ENCODE measurements at regions not wholly inside any gene's neighbourhood (a gene's known extent, or its start where the extent isn't known, plus 50 kb on each side); places are given as distances from the start of the nearest gene placed in this dataset.
"Not testable (repeated sequence)": the region's sequence is repeated elsewhere in the genome, so short reads cannot be mapped to it uniquely, and the experiment has no call there.

DNA sequence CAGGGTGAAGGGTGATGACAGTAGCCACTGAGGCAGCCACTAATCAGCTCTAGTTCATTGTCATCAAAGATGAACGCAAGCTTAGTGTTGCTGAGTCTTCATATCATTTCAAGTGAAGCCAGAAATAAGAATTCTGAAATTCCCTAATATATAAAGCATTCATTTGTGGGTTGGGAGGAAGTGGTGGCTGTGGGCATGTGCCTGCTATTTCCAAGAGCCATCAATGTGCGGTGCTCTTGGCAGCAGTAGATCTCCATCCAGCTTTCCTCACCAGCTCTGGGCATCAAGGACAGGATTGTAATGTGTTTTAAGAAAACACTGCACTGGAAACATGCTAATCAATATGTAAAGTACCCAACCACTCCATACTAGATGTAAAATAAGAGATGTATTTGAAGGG, 202.5 kb upstream of the AHR start:
- DNase-seq: no peak

DNA sequence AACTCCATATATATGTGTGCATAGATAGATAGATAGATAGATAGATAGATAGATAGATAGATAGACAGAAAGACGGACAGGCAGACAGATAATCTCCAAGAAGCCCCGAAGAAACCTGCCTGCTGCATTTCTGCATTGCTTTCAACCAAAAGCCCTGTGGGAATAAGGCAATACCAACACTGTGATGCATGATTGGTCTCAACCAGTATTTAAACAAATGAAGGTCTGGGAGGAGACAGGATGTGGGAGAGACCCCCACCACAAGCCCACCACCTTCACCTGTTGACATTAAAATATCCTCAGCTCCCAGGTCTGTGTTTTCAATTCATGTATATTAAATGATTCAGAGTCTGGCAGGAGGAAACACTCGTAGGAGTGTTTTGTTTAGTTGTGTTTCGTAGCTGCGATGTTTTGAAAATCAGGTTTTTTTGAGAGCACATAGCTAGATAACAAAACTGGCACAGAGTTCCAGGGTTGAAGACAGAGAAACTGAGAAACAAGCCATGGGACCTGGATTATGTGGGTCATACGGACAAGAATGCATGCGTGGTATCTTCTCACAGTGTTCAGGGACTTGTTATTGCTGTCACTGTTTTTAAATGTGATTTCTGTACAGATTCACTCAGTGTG, 200.7 kb upstream of the AHR start:
- DNase-seq: no peak

DNA sequence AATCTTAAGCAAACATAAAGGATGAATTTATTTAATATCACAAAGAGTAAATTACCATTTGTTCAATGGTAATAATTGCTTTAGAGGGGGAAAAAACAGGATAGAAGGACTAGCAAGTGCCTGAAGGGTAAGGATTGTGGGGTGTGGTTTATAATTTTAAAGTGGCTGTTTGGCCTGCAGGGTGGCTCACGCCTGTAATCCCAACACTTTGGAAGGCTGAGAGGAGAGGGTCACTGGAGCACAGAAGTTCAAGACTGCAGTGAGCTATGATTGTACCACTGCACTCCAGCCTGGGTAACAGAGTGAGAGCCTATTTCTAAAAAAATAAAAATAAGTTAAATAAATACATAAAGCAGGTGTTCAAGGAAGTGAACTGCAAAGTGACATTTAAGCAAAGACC, 199.9 kb upstream of the AHR start:
- no peak for DNase-seq

DNA sequence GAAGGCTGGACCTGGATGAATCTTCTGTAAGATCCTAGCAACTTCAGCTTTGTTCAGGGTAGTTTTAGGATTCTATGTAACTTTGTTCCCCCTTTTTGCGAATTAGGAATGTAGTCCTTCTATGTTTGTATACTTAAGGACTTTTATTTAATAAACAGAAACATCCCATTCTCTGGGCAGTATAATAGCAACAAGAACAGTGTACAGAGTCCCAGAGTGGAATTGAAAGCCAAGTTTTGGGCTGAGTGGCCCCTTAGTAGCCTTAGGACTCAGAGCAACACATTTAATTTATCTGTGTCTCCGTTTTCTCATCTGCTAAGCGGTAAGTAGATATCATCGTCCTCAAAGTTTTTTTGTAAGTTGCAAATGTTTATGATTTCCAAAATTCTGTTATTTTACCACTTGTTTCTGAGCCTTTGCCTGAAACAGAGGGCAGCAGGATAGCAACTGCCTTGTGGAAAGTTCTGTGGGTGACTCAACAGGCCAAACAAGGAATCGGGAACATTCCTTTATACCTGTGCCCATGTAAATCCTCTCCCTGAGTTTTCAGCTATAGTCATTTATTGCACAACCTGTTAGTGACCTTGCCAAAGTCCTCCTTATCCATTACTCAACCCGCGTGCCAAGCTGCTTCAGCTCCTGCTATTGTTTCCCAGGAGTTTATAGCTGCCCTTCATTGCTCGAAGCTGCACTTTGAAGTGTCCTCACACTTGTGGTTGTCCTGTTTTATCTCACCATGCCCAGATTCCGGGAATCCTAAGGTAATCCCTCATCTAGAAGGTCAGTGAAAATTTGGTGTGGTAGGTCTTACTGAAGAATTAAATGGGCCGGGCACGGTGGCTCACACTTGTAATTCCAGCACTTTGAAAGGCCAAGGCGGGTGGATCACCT, 199.1 kb upstream of the AHR start:
- no peak for DNase-seq

DNA sequence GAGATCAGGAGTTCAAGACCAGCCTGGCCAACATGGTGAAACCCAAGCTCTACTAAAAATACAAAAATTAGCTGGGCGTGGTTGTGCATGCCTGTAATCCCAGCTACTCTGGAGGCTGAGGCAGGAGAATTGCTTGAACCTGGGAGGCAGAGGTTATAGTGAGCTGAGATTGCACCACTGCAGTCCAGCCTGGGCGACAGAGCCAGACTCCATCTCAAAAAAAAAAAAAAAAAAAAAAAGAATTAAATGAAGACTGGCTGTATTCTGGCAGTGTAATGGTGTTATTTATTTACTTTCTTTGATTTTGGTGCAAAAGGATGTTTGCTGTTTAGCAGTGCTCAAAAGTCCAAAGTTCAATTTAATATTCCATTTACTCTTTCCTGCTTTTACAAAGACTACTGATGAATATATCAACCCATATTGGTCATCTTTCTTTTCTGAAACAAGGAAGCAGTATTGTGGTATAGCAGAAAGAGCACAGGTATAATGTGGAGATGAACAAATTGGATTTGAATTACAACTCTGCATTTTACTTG, 198.4 kb upstream of the AHR start:
- not testable (repeated sequence) for DNase-seq

DNA sequence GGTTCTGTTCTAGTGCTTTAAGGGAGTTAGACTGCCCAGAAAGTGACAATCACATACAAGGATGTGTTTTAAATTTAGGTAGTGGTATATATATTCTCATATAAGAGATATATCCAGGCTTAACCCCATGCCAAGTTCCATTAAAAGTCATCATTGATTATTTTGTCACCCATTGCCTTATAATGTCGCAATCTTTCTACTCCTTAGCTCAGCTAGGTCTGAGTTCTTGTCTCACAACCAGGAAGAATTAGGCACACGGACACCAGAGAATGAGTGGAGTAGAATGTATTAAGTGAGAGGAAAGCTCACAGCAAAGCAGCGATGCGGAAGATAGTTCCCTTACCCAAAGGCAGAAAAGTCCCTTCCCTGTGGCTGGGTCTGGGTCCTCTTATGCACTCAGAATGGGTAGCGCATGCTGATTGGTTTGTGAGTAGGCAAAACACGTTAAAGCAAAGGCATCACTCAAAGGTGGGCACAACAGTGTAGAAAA, 197.2 kb upstream of the AHR start:
- DNase-seq: no peak

DNA sequence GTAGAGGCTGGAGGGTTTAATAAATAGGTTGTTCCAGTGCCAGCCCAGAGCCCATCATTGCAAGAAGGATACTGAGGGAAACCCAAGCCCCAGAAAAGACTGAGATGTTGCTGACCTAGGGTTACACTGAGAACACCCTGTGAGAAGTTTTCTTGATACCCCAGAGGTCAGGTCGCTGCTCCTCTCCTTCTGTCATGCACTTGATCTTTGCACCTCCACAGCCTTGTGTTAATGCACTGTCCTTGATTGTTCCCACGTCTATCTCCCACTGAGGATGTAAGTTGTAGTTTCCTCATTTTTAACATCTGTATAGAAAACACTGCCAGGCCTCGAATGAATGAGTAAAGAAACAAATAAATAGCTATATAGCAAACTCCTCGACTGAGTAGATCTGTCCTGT, 195.3 kb upstream of the AHR start:
- DNase-seq: no peak

DNA sequence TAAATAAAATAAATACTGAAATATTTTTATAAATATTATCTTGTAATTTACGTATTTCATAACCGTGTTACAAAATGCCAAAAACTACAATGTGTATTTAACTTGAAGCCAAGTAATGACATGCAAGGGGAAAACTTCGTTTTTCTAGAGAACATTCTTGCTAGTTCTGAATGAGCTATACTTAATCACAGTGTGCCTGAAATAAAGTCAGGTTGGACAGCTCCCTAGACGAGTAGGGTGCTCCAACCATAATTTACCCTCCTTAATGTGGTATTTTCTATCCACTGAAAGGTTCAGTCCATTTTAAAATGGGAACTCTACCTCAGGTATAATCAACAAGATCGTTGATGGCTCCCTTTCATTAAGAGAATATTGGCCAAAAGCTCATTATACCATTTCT, 194.5 kb upstream of the AHR start:
- DNase-seq: no peak

DNA sequence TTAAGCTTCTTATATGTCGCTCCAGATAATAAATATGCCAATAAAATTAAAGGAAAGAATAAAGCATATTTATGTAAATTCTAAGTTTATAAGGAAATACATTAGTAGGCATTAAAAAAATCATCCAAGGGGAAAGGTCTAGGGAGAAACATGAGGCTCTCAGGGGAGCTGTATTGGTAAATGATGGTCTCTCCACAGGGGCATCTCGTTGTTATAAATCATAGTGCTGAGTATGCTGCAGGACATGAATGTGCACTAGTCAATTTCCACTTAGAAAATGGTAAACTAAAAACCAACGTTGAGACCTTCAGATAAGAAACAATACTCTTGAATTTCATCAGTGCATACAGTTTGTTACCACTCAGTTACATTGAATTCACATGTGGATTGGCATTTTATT, 194.0 kb upstream of the AHR start:
- DNase-seq: no peak

DNA sequence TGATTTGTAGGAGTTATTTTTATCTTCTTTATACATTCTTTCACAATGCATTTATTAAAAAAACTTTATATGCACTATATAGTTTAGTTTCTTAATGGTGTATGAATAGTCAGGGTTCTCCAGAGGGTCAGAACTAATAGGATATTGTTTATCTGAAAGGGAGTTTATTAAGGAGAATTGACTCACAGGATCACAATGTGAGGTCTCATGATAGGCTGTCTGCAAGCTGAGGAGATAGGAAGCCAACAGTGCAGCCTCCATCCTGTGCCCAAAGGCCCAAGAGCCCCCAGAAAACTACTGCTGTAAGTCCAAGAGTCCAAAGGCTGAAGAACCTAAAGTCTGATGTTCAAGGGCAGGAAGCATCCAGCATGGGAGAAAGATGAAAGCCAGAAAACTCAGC, 192.8 kb upstream of the AHR start:
- DNase-seq: no peak

DNA sequence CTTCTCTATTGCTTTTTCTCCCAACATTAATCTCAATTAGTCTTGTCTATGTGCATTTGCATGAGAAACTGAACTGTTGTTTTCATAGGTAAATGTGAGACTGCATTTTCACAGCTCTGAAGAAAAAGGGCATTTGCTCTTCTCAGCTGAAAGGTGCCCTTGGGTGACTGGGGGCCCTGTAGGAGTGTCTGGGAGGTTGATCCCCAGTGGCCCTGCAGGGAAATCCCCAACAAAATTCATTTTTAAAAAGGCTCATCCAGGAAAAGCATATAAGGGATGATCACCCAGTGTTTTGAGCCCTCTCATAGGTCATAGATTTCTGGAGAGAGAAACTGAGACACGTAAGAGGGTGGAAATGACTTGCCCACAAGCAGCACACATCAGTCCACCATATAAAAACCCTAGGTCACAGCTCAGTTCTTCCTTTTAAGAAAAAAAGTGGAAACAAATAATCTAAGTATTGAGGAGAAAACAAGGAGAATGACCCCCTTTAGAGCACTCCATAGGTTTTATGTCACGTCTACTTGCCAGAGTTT, 190.3 kb upstream of the AHR start:
- DNase-seq: no peak

DNA sequence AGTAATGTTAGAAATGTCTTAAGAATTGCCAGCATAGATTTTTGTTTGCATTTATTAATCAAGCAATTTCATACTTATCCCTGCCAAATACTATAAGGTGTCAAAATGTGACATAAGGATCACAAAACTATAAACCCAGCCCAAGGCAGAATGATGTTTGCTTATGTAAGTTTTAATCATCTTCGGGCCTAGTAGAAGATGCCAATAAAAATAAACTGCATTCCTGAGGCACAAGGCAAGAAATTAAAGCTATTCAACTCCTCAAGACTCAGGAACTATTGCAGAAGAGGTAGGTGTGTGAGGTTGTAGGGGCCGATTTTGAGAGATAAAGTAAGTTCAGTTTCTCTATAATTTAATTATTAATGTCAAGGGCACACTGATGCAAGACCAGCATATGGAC, 189.4 kb upstream of the AHR start:
- DNase-seq: no peak

DNA sequence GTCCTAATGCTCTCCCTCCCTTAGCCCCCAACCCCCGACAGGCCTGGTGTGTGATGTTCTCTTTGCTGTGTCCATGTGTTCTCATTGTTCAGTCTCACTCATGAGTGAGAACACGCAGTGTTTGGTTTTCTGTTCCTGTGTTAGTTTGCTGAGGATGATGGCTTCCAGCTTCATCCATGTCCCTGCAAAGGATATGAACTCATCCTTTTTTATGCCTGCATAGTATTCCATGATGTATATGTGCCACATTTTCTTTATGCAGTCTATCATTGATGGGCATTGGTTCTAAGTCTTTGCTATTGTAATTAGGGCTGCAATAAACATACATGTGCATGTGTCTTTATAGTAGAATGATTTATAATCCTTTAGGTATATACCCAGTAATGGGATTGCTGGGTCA, 184.7 kb upstream of the AHR start:
- DNase-seq: not testable (repeated sequence)

DNA sequence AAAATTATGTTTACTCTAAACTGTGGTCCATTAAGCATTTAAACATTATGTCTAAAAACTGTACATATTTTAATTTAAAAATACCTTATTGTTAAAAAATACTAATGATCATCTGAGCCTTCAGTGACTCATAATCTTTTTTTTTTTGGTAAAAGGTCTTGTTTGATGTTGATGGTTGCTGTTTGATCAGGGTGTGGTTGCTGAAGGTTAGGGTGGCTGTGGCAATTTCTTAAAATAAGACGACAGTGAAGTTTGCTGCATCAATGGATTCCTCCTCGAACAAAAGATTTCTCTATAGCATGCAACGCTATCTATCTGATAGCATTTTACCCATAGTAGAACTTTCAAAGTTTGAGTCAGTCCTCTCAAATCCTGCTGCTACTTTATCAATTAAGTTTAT, 180.0 kb upstream of the AHR start:
- no peak for DNase-seq

DNA sequence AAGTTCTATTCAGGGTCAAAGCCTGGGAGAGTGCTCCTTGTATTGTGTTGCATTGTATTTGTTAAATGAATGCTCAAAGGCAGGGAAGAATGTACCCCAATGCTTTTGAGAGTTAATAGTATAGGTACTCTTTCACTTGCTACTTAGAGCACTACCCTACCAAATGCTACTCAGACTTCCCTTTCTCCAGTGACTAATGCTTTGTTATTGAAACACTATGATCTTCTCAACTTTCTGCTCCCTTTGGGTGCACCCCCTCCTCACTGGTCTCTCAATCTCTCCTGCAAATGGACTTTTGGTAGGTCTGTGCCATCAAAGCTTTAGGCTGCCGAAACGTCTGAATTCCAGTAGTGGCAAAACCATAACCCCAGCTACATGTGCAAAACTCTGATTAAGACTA, 177.7 kb upstream of the AHR start:
- no peak for DNase-seq

DNA sequence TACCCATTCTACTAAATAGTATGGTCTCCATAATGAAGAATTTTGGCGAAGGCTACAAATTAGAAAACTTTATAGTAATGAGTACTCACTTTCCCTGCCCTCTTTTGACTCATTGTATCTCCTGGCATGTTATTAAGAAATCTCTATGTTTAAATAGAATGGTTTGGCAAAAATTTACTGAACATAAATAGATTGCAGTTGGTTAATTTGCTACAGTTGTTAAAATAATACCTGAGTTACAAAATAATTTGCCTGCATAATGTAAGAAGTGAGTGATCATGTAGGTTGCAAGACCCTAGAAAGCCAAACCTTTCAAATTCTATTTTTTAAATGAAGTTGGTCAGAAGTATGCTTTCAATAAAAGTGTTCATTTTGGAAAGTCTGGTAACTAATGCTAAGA, 176.8 kb upstream of the AHR start:
- no peak for DNase-seq

DNA sequence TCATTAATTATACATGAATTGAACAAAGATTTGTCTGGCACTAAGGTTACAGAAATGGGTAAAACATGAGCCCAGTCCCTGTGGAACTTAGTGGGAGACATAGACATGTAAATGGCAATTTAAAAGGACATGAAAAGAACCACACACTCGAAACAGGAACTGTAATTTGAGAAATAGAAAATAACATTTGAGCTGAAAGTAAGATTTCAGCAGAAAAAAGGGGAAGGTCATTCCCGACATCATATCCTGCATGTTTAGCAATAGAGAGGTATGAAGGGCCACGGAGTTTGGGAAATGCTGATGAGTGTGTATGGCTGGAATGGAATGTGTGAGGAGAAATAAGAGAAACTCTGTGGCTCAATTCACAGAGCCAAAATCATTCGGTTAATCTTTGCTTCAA, 175.4 kb upstream of the AHR start:
- DNase-seq: no peak

DNA sequence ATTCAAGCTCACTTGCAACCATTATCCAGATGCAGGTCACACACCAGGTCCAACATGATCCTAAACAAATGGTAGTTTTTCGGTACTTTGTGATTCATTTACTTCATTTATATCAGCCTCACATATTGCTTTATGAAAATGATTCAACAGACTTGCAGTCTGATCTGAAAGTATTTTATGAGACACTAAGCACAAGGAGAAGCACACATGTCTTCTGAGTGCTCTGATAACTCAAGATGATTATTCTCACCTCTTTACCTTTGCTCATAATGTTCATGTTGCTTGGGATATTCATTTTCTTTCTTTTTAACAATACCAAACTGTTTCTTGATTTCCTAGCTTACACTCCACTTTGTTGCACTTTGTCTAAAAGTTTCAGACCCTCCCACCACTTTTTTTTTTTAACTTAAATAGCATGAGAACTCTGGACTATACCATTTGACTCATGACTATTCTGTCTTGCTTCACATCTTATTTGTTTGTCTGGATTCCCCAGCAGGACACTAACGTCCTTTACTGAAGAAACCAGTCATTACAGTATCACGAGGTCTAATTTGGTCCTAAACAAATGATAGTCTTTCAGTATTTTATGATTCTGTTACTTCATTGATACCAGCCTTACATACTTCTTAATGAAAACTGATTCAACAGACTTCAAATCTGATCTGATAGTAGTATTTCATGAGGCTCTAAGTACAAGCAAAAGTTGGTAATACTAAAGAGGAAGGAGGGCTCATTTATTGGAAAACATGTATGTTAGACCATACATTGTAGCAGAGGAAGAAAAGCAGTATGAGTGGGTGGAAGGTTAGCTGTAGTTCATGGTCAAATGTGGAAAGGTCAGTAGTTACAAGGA, 171.8 kb upstream of the AHR start:
- no peak for DNase-seq

DNA sequence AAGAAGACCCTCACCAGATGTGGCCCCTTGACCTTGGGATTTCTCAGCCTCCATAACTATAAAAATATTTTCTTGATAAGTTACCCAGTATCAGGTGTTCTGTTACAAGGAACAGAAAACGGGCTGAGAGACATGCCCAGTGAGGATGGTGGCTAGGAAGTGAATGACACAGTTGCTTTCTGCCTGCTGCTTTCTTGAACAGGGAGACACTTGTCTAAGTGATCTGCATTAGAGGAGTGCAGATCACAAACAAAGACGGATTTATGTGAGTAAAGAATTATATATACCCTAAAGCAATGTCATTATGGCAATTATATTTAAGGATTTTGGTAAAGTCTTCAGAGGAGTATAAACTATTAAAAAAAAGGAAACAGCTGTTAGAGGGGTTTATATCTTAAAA, 169.2 kb upstream of the AHR start:
- DNase-seq: no peak

DNA sequence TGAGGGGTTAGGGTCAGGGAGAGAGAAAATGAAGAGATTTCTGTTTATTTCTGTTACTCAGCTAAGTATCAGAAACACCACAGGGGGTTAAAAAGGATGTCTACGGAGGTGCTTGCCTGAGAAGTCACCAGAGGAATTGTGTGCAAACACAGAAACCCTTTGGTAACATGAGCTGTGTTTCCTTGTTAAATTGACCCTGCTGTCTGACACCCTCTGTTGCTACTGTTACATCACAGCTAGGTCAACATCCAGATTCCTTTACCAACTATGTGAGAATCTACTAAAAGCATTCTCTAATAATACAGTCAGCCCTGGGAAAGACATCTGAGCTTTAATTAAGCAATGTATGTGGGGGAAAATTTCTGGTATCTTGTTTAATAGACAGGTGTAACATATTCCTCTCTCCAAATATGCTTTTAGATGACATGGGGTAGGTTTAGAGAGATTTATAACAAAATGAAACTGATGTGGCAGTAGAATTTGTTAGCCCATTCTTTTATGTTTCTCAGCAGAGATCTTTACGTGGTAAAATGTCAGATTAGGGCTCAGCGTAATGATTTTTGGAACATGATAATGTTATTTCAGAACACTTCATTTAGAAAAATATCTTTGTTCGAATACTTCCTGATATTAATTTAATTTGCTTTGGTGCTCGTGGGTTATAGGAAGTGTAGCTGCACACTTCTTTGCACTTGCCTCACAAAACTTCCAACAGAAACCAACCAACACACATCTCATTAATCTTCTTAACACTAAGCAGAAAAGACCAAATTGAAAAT, 168.0 kb upstream of the AHR start:
- DNase-seq: no peak

DNA sequence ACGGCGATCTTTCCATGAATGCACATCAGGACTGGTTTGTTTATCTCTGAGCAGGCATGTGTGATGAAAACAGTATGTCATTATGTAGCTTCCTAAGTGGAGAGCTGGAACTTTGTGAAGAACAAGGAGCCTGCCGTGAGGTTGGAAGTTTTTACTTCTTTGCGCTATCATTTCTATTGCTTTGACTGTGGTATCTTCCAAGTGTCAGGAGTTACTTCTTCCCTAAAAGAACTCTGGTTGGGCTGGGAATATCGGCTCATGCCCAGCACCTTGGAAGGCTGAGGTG, 167.4 kb upstream of the AHR start:
- DNase-seq: no peak

DNA sequence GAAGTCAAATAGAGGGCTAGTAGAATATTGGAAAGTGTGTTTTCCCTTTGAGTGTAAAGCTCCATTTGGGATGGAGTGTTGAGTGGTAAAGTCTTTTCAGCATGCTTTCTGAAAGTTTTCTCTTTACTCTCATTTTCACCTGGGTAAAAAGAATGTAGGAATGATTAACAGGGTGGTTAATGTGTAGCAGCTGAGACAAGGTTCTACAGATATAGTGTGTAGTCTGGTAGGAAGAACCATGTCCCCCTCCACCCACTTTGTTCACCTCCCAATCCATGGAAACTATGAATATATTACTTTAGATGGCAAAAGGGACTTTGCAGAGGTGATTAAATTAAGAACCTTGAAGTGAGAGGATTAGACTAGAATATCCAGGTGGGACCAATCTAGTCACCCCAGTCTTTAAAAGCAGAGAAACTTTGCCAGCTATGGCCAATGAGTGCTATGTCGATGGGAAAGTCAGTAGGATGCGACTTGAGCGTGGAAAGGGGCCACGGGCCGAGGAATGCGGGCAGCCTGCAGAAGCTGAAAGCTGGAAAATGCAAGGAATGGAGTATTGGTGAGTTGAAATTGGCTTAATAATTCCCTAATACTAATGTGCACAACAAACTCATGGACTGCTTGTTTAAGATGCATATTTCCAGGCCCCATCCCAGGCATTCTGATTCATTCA, 166.3 kb upstream of the AHR start:
- no peak for DNase-seq
